OCI-LY1 (cell line): ENCODE measurements at regions not wholly inside any gene's neighbourhood (a gene's known extent, or its start where the extent isn't known, plus 50 kb on each side); places are given as distances from the start of the nearest gene placed in this dataset.

Experiments
- H2AFZ ChIP-seq: fragments of 200-600 bp; sonication (generic), shearing (Covaris generic); 2 replicates; pipeline ENCODE4 v1.6.0; 2014; ENCODE audit warnings: antibody characterized with exemption, mild to moderate bottlenecking, low read length
- H3F3A ChIP-seq: fragments of 200-600 bp; sonication (generic), shearing (Covaris generic); 2 replicates; pipeline ENCODE4 v1.6.0; 2014; ENCODE audit warnings: mild to moderate bottlenecking, antibody characterized with exemption, low read length, moderate library complexity; ENCODE audit not compliant: insufficient read depth
- H3K27ac ChIP-seq: fragments of 200-600 bp; sonication (generic); 2 replicates; pipeline ENCODE4 v1.5.1; 2014; ENCODE audit warnings: low read length, mixed run types, mild to moderate bottlenecking, low read depth; ENCODE audit not compliant: poor library complexity, severe bottlenecking
- H3K27me3 ChIP-seq: fragments of 200-600 bp; sonication (generic); 2 replicates; pipeline ENCODE4 v1.6.0; 2014; ENCODE audit warnings: antibody characterized with exemption, mild to moderate bottlenecking, low read length, moderate library complexity; ENCODE audit not compliant: insufficient read depth
- H3K36me3 ChIP-seq: fragments of 200-600 bp; sonication (generic); 2 replicates; pipeline ENCODE4 v1.6.1; 2014; ENCODE audit warnings: mild to moderate bottlenecking, antibody characterized with exemption, low read length, moderate library complexity, mixed read lengths; ENCODE audit not compliant: insufficient read depth
- H3K4me1 ChIP-seq: fragments of 200-600 bp; sonication (generic); 2 replicates; pipeline ENCODE4 v1.5.1; 2014; ENCODE audit warnings: mild to moderate bottlenecking, low read length, moderate library complexity; ENCODE audit not compliant: insufficient read depth, severe bottlenecking
- H3K4me2 ChIP-seq: fragments of 200-600 bp; sonication (generic), shearing (Covaris generic); 2 replicates; pipeline ENCODE4 v1.6.1; 2014; ENCODE audit warnings: low read length
- H3K4me3 ChIP-seq: fragments of 200-600 bp; sonication (generic); 2 replicates; pipeline ENCODE4 v1.5.1; 2014; ENCODE audit warnings: low read length, low read depth, mild to moderate bottlenecking, mixed read lengths; ENCODE audit not compliant: poor library complexity, severe bottlenecking
- H3K79me2 ChIP-seq: fragments of 200-600 bp; shearing (Covaris generic); 2 replicates; pipeline ENCODE4 v1.6.1; 2016; ENCODE audit warnings: mixed run types, low read length, mixed read lengths; ENCODE audit not compliant: insufficient read depth
- H3K9ac ChIP-seq: fragments of 200-600 bp; sonication (generic), shearing (Covaris generic); 2 replicates; pipeline ENCODE4 v1.6.1; 2014; ENCODE audit warnings: mild to moderate bottlenecking, low read length, mixed read lengths
- H3K9me2 ChIP-seq: fragments of 200-600 bp; sonication (generic), shearing (Covaris generic); 2 replicates; pipeline ENCODE4 v1.6.1; 2014; ENCODE audit warnings: low read depth, mild to moderate bottlenecking, low read length, mixed read lengths
- H3K9me3 ChIP-seq: fragments of 200-600 bp; shearing (Covaris generic); 2 replicates; pipeline ENCODE4 v1.6.1; 2014; ENCODE audit warnings: low read length, mixed read lengths
- H4K20me1 ChIP-seq: fragments of 200-600 bp; sonication (generic), shearing (Covaris generic); 2 replicates; pipeline ENCODE4 v1.6.0; 2016; ENCODE audit warnings: mild to moderate bottlenecking, low read length; ENCODE audit not compliant: insufficient read depth
- EZH2 ChIP-seq: fragments of 200-600 bp; sonication (generic), shearing (Covaris generic); IDR thresholded peaks from 2 replicates; pipeline ENCODE4 v1.8.0; 2017; ENCODE audit warnings: borderline replicate concordance, mixed run types, mild to moderate bottlenecking, antibody characterized with exemption, low read length, moderate library complexity, mixed read lengths
- TF ChIP-seq, protein P1 (sequence below): fragments of 200-600 bp; sonication (generic), shearing (Covaris generic); IDR thresholded peaks from 2 replicates; pipeline ENCODE4 v1.5.1; 2017; ENCODE audit warnings: mild to moderate bottlenecking, antibody characterized with exemption, low read length, moderate library complexity, mixed read lengths

DNA sequence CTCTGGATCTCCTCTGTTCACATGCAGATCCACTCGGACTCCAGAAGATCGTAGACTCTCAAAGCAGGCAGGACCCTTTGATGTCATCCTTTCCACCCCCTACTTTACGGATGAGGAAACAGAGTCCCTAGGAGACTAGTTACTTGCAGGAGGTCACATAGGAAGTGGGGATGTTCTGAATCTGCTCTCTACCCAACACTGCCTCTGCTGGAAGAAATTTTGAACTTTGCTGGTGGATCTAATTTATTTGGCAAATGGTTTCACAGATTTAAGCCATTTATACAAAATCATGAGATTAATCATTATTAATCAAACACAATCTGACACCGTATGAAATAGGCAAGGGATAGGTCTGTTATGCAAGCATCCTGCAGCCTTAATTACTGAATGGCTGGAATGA, 55.0 kb upstream of the USP47 start:
- TF ChIP-seq EZH2 = no peak
- TF ChIP-seq, protein P1, sequence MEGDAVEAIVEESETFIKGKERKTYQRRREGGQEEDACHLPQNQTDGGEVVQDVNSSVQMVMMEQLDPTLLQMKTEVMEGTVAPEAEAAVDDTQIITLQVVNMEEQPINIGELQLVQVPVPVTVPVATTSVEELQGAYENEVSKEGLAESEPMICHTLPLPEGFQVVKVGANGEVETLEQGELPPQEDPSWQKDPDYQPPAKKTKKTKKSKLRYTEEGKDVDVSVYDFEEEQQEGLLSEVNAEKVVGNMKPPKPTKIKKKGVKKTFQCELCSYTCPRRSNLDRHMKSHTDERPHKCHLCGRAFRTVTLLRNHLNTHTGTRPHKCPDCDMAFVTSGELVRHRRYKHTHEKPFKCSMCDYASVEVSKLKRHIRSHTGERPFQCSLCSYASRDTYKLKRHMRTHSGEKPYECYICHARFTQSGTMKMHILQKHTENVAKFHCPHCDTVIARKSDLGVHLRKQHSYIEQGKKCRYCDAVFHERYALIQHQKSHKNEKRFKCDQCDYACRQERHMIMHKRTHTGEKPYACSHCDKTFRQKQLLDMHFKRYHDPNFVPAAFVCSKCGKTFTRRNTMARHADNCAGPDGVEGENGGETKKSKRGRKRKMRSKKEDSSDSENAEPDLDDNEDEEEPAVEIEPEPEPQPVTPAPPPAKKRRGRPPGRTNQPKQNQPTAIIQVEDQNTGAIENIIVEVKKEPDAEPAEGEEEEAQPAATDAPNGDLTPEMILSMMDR = peak; percentile 34; the same call in 1 of the 2 replicates
- H3K4me1 ChIP-seq = no peaks in the 10 kb centered on the region
- H3K9me2 ChIP-seq = no peaks in the 10 kb centered on the region
- no peaks in the 10 kb centered on the region for H3K79me2 ChIP-seq
- no peak overlapping the region for H2AFZ ChIP-seq
- H4K20me1 ChIP-seq = no peaks in the 10 kb centered on the region
- no peak overlapping the region for H3K4me2 ChIP-seq
- H3K4me3 ChIP-seq = no peak overlapping the region
- no peak overlapping the region for H3K27ac ChIP-seq
- no peak overlapping the region for H3K9ac ChIP-seq
- no peaks in the 10 kb centered on the region for H3K9me3 ChIP-seq
- H3K27me3 ChIP-seq = no peaks in the 10 kb centered on the region
- H3F3A ChIP-seq = no peaks in the 10 kb centered on the region
- H3K36me3 ChIP-seq = no peaks in the 10 kb centered on the region

DNA sequence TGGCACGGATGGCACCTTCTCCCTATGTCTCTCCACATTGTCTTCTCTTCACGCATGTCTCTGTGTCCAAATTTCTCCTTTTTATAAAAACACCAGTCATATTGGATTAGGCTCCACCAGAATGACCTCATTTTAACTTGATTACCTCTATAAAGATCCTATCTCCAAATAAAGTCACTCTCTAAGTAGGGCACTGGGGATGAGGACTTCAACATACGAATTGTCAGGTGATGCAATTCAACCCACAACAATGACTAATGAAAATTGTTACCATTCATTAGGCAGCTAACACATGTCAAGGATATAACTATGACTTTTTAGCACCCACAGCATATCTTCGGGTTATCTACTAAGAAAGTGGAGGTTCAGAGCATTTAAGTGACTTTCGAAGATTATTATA, 55.5 kb upstream of the USP47 start:
- Histone ChIP-seq H4K20me1 (no peaks in the 10 kb centered on the region), H3K4me3 (no peak overlapping the region), H3K27ac (no peak overlapping the region), H2AFZ (no peak overlapping the region), H3F3A (no peaks in the 10 kb centered on the region), H3K79me2 (no peaks in the 10 kb centered on the region), H3K27me3 (no peaks in the 10 kb centered on the region), H3K36me3 (no peaks in the 10 kb centered on the region), H3K4me2 (no peak overlapping the region), H3K4me1 (no peaks in the 10 kb centered on the region), H3K9me3 (no peaks in the 10 kb centered on the region), H3K9me2 (no peaks in the 10 kb centered on the region), H3K9ac (no peak overlapping the region)
- TF ChIP-seq, protein P1 = no peak
- no peak for TF ChIP-seq EZH2

DNA sequence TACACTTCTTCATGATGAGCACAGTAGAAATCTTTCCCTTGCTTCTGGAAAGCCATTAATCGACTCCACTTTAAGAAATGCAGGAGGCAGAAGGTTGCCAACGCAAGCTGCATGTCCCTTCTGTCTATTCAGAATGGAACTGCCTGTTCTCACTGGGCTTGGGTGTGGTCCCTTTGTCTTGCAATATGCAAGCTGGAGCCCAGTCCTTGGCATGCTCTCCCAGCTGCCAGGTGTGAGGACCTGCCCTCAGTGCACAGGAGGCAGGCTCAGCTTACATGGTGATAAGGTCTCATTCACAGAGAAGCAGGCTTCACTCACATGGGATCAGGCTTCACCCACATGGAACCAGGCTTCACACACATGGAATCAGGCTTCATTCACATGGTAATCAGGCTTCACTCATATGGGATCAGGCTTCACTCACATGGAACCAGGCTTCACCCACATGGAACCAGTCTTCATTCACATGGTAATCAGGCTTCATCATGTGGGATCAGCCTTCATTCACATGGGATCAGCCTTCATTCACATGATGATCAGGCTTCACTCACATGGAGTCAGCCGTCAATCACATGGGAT, 59.2 kb upstream of the USP47 start:
- H3K36me3 ChIP-seq = no peaks in the 10 kb centered on the region
- no peak for TF ChIP-seq EZH2
- TF ChIP-seq, protein P1 = no peak
- H3K27ac ChIP-seq = no peak overlapping the region
- H3K27me3 ChIP-seq = no peaks in the 10 kb centered on the region
- H3K4me1 ChIP-seq = no peaks in the 10 kb centered on the region
- H3K4me3 ChIP-seq = no peak overlapping the region
- H3K9me2 ChIP-seq = no peaks in the 10 kb centered on the region
- H3K79me2 ChIP-seq = no peaks in the 10 kb centered on the region
- H3K9ac ChIP-seq = no peak overlapping the region
- no peak overlapping the region for H2AFZ ChIP-seq
- H3F3A ChIP-seq = no peaks in the 10 kb centered on the region
- no peaks in the 10 kb centered on the region for H4K20me1 ChIP-seq
- no peak overlapping the region for H3K4me2 ChIP-seq
- H3K9me3 ChIP-seq = no peaks in the 10 kb centered on the region
